Ovary (tissue), 7 donors: ENCODE measurements at regions not wholly inside any gene's neighbourhood (a gene's known extent, or its start where the extent isn't known, plus 50 kb on each side); places are given as distances from the start of the nearest gene placed in this dataset.

ENCODE experiments used
- DNase-seq, 5 donors: peaks; one replicate each; pipeline ENCODE4 v3.0.0-alpha.2; 2019 to 2020
- H3K27ac ChIP-seq, 2 donors: fragments of 200-600 bp; one replicate each; pipeline versions ENCODE4 v1.5.1 to v1.8.0; 2019 to 2022
- H3K27me3 ChIP-seq: fragments of 200-600 bp; one replicate; pipeline ENCODE4 v1.8.0; 2022
- H3K36me3 ChIP-seq: fragments of 200-600 bp; sonication (generic); one replicate; pipeline ENCODE4 v1.5.1; 2019
- H3K4me1 ChIP-seq: one replicate; pipeline ENCODE4 v1.8.1; 2013; ENCODE audit warnings: mild to moderate bottlenecking, moderate library complexity; ENCODE audit not compliant: insufficient read depth
- H3K4me3 ChIP-seq: fragments of 200-600 bp; sonication (generic); one replicate; pipeline ENCODE4 v1.5.1; 2017
- H3K9me3 ChIP-seq, 2 donors: fragments of 200-600 bp in 1 of 2; sonication (generic) in 1 of 2; one replicate each; pipeline versions ENCODE4 v1.5.1 to v1.8.1; 2013 to 2019; ENCODE audit warnings: mild to moderate bottlenecking in 1 of 2, moderate library complexity in 1 of 2
- EP300 ChIP-seq: sonication (generic); formaldehyde crosslinking; IDR thresholded peaks from one replicate; pipeline ENCODE4 v1.6.1; 2017; ENCODE audit warnings: antibody characterized with exemption
- POLR2A ChIP-seq: fragments of 450-650 bp; IDR thresholded peaks from one replicate; pipeline ENCODE4 v1.6.1; 2017; ENCODE audit warnings: antibody characterized with exemption, mild to moderate bottlenecking, moderate library complexity
- WGBS, 3 donors: extraction: QIAGEN DNeasy Blood & Tissue Kit in 1 of 3; methylation state at CpG; one replicate each; pipeline versions ENCODE4 v1.1.5 to v1.1.7; 2013 to 2017; 5-methylcytosine and 5-hydroxymethylcytosine counted together
- intact Hi-C, 4 donors: fragments of 100-400 bp; cut with DNase I; formaldehyde crosslinking; loops; one replicate each; pipeline versions ENCODE4 v1.11.0 to v1.15.1; 2022 to 2023
- TF ChIP-seq, protein P1 (sequence below), 3 donors: fragments of 450-650 bp in 2 of 3; fragments of 200-600 bp in 1 of 3; IDR thresholded peaks; one replicate each; pipeline versions ENCODE4 v1.5.1 to v1.8.0; 2016 to 2022; ENCODE audit warnings: antibody characterized with exemption in 3 of 3, mild to moderate bottlenecking in 1 of 3
- donor health status: DM: no; HTN: no; CAD: no; lungs with moderate emphysema.
- donor health status: DM: no; HTN: no; CAD: no.
- donor health status: Bipolar disorder and iron deficiency.
- donor health status: DM: no; HTN: no; CAD: no.
- donor health status: DM: yes; HTN: yes; CAD: no.

GRCh38 chr2:160925956-160926355 lies 234.3 kb upstream of the TANK start:
- no peaks in the 10 kb centered on the region for H3K27me3 ChIP-seq
- no peak for DNase-seq
- peaks cover 8% of the 10 kb centered on the region for H3K4me1 ChIP-seq
- H3K9me3 ChIP-seq = no peaks in the 10 kb centered on the region
- H3K36me3 ChIP-seq = no peaks in the 10 kb centered on the region
- 79 to 100% (median 98%) methylated on average over 1 of the region's 1 CpG for WGBS, 3 donors
- intact Hi-C loops = no loop called here
- no peak overlapping the region for H3K27ac ChIP-seq
- TF ChIP-seq, protein P1, sequence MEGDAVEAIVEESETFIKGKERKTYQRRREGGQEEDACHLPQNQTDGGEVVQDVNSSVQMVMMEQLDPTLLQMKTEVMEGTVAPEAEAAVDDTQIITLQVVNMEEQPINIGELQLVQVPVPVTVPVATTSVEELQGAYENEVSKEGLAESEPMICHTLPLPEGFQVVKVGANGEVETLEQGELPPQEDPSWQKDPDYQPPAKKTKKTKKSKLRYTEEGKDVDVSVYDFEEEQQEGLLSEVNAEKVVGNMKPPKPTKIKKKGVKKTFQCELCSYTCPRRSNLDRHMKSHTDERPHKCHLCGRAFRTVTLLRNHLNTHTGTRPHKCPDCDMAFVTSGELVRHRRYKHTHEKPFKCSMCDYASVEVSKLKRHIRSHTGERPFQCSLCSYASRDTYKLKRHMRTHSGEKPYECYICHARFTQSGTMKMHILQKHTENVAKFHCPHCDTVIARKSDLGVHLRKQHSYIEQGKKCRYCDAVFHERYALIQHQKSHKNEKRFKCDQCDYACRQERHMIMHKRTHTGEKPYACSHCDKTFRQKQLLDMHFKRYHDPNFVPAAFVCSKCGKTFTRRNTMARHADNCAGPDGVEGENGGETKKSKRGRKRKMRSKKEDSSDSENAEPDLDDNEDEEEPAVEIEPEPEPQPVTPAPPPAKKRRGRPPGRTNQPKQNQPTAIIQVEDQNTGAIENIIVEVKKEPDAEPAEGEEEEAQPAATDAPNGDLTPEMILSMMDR (IDR thresholded peaks at IDR 0.05) = no peak
- TF ChIP-seq EP300 = no peak
- no peak for TF ChIP-seq POLR2A
- H3K4me3 ChIP-seq = no peak overlapping the region

DNA sequence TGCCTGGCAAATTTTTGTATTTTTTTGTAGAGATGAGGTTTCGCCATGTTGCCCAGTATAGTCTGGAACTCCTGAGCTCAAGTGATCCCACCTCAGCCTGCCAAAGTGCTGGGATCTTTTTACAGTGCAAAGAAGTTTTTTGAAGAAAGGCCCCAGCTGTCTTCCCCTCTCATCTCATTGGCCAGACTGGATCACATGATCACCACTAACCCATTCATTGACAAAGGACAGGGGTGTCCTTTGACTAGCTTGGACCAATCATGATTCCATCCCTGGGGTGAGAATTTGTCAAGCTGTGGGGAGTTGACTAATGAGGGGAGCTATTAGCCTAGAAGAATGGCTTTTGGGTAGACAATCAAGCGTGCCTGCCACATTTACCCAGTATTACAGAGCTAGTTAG lies 232.9 kb upstream of the TANK start:
- intact Hi-C loops = no loop called here
- Histone ChIP-seq H3K4me1 (peaks cover 5% of the 10 kb centered on the region), H3K4me3 (no peak overlapping the region), H3K27ac (peak overlapping the region in 1 of 2 donors; percentile 35), H3K9me3 (no peaks in the 10 kb centered on the region), H3K27me3 (no peaks in the 10 kb centered on the region), H3K36me3 (no peaks in the 10 kb centered on the region)
- no peak for DNase-seq
- TF ChIP-seq POLR2A = no peak
- TF ChIP-seq, protein P1 (IDR thresholded peaks at IDR 0.05) = no peak
- no peak for TF ChIP-seq EP300
- 41 to 50% (median 45%) methylated on average over 2 of the region's 2 CpGs for WGBS, 3 donors

GRCh38 chr2:160928854-160929301 lies 231.3 kb upstream of the TANK start:
- H3K27ac ChIP-seq = peak overlapping the region in 1 of 2 donors; percentile 66
- WGBS, 3 donors = 0 to 6% (median 1%) methylated on average over 2 of the region's 2 CpGs

GRCh38 chr2:160931531-160931930 lies 228.7 kb upstream of the TANK start:
- DNase-seq = no peak
- Histone ChIP-seq H3K4me1 (peaks cover 9% of the 10 kb centered on the region), H3K36me3 (no peaks in the 10 kb centered on the region), H3K4me3 (no peak overlapping the region), H3K27me3 (no peaks in the 10 kb centered on the region), H3K27ac (no peak overlapping the region), H3K9me3 (no peaks in the 10 kb centered on the region)
- WGBS, 3 donors = 84 to 92% (median 90%) methylated on average over 6 of the region's 6 CpGs
- TF ChIP-seq, protein P1 (IDR thresholded peaks at IDR 0.05) = no peak
- TF ChIP-seq POLR2A (no peak), EP300 (no peak)
- intact Hi-C loops = no loop called here

More at GRCh38 chr2:160928854-160929301, 231.3 kb upstream of the TANK start:
- no peaks in the 10 kb centered on the region for H3K27me3 ChIP-seq
- no peak for TF ChIP-seq POLR2A
- TF ChIP-seq, protein P1 (IDR thresholded peaks at IDR 0.05) = no peak
- no peak for TF ChIP-seq EP300
- H3K4me3 ChIP-seq = no peak overlapping the region
- H3K4me1 ChIP-seq = peaks cover 5% of the 10 kb centered on the region
- DNase-seq = no peak
- H3K9me3 ChIP-seq = no peaks in the 10 kb centered on the region
- no peaks in the 10 kb centered on the region for H3K36me3 ChIP-seq
- intact Hi-C loops = no loop called here
